ENCODE measurements at regions not wholly inside any gene's neighbourhood (a gene's known extent, or its start where the extent isn't known, plus 50 kb on each side); places are given as distances from the start of the nearest gene placed in this dataset.

- no peak for TF ChIP-seq EZH2phosphoT487 (IDR thresholded peaks at IDR 0.05; ENCODE audit: borderline replicate concordance, low read length)
- TF ChIP-seq CTCF (IDR thresholded peaks at IDR 0.05; ENCODE audit: low read depth, low read length, poor library complexity, severe bottlenecking): no peak
Measured at GRCh38 chr5:8355981-8356380, 487.0 kb downstream of the MTRR start.
